ENCODE measurements at regions not wholly inside any gene's neighbourhood (a gene's known extent, or its start where the extent isn't known, plus 50 kb on each side); places are given as distances from the start of the nearest gene placed in this dataset.

- DNase-seq, result no peak
Measured at GRCh38 chr5:12467799-12468198, 563.6 kb upstream of the CTNND2 start.

DNA sequence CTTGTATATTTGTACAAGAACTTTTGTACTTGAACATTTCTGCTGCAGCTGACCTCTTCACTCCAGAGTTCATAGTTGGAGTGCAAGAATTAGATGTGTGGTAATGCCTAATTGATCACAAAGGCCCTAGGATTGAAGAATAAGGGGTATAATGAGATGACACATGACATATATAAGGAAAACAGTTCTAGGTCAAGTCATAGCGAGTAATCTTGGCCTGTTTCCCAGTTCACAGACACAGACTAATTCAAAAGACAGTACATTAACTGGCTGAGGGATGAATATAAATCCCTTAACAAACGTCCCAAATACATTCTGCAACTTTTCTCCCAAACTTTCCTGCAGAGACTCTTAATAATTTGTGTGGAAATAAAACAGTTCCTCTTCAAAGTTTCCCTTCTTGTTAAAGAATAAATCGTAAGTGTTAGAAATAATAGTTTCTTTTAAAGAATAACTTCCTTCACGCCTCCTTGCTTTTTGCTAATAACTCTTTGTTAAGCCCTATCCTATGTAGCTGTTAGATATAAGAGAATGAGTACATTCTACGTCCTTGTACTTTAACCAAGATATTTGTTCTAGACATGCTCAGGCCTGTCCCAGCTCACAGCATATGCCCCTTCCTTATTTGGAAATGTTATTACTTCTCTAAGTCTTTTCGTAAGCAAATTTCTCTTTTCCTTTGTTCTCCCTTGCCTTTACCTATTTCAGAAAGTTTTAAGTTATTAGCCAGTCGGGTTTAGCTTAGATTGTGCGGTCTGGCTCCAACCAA, 556.4 kb upstream of the CTNND2 start:
- DNase-seq, result no peak

DNA sequence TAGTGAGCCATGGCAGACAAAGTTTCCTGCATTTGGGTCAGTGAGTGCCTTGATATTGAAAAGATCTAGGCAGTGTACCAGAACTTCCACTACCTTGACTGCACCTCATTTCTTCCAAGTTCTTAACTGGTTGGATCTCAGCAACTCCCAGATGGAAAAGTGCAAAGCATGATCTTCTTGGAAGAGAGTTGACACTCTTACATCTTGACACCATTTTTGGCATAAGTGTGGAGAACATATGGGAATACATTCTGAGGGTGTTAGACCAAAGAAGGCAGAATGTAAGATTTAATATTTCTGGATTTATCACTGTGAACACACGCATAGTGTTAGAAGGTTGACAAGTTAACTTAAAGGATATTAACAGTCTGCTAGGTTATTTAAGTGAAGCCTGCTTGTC, 555.1 kb upstream of the CTNND2 start:
- DNase-seq, result no peak

DNA sequence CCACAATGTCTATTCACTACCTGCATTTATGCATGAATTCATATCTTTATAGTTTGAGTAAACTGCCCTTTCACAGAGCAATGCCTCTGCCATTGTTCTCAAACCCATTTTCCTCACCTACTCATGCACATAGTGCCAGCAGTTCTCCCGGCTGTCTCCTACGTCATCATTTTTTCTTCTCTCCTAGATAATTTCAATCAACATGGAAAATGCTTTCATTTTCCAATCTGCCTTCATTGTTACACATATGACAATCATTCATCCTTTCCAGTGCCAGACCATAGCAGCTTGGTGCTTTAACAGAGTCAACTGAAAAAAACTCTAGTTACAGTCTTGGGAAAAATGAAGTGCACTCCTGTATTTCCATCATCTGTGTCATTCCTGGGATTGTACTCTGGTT, 514.8 kb upstream of the CTNND2 start:
- no peak for DNase-seq

DNA sequence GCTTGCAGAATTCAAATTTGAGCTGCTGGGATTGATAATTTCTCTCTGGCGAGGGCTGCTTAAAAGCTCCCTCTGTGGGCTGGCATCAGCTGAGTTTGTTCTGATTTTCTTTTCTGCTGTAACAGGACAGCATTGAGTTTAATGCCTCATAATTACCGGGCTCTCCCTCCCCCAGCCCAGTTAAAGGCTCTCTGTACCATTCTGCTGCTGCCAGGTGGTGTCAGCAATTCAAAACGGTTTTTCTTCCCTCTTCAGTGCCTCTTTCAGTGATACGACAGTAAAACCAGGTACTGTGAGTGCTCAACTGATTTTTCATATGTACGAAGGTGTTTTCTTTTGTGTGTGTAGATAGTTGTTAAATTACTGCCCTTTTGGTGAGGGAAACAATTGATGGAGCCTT, 509.3 kb upstream of the CTNND2 start:
- no peak for DNase-seq

DNA sequence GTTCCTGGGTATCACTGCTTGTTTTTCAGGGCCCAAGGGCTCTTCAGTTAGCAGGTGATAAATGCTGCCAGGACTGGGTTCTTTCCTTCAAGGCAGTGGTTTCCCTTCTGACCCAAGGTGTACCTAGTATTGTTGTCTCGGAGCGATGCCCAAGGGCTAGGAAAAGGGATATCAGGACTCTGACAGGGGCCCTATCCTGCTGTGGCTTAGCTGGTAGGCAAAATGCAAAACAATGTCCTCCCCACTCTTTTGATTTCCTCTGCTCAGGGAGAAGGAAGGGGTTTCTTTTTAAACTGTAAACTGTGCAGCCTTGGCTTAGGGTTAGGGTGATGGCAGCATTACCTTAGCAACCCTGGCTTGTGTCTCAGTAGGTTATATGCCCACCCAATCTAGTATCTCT, 508.8 kb upstream of the CTNND2 start:
- DNase-seq, result no peak

GRCh38 chr5:12399868-12400267, 495.6 kb upstream of the CTNND2 start:
- DNase-seq, result no peak

GRCh38 chr5:12392246-12392645, 488.0 kb upstream of the CTNND2 start:
- DNase-seq, result no peak

DNA sequence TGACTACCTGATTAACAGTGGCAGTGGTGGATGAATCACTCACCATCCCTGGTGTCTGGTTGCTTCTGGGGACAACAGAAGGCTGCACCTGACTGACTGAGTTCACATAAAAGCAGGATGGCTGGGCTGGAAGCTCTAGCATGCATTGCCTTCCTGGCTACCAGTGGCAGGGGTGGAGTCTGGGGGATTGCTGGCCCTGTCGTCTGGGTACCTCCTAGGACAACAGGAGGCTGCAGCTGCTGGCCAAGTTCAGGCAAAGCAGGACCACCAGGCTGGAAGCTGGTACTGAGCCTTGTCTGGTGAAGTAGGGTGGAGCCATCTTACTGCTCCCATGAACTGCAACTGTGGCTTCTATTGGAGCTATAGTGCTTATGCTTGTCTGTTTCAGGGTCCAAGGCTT, 480.8 kb upstream of the CTNND2 start:
- no peak for DNase-seq

- no peak for DNase-seq
Measured at GRCh38 chr5:12384005-12384404, 479.8 kb upstream of the CTNND2 start.

GRCh38 chr5:12367973-12368372, 463.7 kb upstream of the CTNND2 start:
- DNase-seq, result no peak

DNA sequence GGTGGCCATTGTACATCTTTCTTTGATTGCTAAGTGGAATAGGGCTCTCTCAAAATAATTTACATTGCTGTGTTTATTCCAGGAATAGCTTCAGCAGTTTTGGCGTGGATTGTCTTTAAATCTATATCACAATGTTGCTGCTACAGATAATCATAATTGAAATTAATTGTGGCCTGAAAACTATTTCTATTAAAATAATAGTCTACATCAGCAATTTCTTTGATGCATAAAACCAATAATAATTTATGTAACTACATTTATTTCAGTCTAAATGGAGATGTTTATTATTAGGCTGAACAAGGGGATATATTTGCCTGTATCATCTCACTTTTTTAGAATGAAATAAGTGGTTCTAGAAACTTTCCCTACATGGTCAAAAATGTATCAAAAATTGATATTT, 456.0 kb upstream of the CTNND2 start:
- no peak for DNase-seq

DNA sequence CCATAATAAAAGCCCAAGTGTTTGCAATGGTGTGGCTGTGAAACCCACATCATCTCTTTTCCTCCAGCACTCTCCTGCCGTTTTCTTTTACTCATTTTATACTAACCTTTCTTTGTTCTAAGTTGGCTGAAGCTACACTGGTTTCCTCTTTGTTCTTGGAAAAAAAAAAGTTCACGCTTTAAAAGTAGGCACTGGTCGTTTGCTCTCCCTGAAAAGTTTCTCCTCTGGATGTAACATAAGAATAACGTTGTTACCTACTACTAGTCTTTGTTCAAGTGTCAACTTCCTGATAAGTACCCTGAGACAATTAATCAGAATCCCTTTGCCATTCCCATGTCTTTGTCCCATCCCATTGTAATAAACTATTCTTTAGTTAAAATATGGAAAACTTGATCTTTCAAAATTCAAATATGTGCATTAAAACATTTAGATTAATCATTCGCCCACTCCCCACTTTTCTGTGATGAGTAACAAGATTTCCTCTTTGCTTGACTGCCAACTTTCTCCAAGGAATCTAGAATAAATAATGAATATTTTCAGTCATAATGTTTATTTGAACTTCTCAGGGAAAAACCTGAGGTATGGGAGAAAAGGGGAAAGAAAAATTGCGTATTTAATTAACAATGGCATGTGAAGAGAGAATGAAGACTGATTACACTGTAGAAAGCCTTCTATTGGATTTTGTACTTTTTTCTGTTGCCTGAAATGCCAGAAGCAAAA, 454.3 kb upstream of the CTNND2 start:
- no peak for DNase-seq

DNA sequence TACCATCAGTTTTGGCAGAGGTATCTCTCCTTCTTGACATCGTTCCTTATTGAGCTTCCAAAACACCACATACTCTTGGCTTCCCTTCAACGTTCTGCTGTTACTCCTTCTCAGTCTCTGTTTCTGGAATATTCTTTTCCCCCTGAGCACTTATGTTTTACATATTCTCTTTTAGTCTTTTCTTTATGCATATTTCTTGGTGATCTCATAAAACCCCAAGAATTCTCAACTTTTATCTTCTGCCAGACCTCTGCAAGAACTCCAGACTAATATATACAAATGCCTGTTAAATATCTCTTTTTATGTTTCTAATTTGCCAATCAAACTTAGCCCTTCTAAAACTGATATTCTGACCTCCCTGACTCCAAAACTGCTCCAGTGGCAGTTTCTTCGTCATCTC, 453.4 kb upstream of the CTNND2 start:
- DNase-seq, result no peak

- DNase-seq, result no peak
Measured at GRCh38 chr5:12354686-12355085, 450.4 kb upstream of the CTNND2 start.

DNA sequence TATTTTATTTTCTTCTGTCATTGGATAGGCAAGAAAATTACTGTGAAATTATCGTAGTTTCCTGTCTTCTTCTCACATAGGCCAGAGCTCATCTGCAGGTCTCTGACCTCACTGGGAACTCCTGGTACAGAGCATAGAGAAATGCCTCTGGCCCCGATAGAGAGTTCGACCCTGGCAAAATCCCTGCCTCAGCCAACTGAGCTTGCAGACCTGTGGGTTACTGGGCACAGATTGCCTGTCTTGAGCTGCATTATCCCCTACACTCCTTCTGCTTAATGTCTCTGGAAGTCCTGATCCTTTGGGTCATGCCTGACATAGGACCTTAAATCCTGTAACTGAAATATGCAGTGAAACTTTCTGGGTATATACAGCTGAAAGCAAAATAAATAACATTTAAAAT, 439.3 kb upstream of the CTNND2 start:
- no peak for DNase-seq

GRCh38 chr5:12335938-12336337, 431.7 kb upstream of the CTNND2 start:
- no peak for DNase-seq

DNA sequence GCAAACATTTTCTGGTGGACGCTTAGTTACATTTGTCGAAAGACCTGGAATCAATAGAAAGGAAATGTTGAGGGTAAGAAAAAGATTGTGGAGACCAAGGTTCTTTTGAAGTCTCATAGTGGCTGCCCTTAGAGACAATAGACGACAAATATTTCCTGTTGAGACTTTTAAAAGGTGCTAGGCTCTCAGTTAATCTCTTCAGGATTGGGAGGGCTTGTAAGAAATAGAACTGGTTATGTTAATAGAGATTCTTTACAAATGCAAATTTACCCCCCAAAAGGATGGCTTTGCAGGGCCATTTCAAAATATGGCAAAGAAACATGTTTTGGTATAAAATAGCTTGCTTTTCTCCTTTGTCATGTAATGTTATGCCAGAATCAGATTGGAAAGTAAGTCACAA, 428.2 kb upstream of the CTNND2 start:
- no peak for DNase-seq

DNA sequence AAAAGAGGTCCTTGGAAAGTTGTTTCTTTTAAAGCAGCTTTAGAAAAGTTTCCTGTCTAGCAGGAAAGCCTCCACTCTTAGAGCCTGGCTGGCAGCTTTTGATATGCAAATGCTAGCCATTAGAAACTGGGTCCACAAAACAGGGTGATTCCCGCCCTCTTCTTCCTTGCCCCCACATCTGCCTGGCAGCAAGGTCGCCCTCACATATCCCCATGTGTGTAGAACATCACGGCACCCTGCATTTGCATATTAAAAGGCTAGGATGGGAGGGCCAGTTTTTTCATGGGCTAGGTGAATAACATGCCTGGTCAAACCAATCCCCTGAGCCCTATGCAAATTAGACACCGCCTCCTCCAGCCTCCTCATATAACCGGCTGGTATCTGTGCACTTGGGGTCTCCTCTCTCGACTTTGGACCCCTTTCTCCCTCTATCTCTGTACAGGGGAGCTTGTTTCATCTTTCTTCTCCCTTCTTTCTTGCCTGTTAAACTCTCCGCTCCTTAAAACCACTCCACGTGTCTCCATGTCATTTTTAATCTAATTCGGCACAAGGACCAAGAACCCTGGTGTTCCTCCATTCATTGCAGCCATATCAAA, 426.8 kb upstream of the CTNND2 start:
- no peak for DNase-seq

DNA sequence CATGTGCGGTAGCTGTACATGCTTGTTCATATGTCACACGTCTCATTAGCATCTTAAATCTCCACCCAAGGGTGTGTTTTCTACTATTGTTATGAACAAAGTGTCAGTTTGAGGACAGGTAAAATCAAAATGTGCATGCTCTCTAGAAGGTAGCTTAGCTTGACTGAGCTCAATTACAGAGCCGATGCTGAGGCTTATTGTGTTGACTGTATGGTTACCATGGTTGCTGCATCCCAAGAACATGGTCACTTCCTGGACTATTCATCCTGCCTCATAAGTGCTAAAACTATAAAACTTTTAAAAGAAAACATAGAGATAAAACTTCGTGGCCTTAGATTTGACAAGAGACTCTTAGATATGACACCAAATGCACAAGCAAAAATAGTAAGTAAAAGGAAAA, 426.1 kb upstream of the CTNND2 start:
- DNase-seq, result no peak

DNA sequence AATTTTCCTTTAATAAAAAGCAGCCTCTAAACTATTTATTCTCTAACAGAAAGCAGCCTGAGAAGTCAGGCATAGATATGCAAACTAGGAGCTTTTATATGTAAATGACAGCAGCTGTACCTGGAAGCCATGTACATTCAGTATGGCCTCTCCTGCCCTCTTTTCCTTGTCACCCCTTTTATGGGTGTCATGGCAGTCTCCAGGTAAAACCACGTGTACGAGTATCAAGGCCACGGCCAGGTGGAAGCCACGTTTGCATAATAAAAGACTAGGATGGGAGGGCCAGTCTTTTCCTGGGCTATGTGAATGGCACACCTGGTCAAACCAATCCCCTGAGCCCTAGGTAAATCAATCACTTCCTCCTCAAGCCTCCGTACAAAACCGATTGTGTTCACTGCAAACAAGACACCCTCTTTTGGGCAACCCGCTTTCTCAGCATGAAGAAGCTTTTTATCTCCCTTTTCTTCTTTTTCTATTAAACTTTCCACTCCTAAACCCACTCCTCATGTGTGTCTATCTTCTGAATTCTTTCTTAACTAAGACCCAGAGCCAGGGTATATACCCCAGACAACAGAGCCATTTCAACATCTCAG, 419.5 kb upstream of the CTNND2 start:
- no peak for DNase-seq

- DNase-seq, result no peak
Measured at GRCh38 chr5:12322042-12322441, 417.8 kb upstream of the CTNND2 start.

GRCh38 chr5:12320331-12320730, 416.1 kb upstream of the CTNND2 start:
- no peak for DNase-seq

DNA sequence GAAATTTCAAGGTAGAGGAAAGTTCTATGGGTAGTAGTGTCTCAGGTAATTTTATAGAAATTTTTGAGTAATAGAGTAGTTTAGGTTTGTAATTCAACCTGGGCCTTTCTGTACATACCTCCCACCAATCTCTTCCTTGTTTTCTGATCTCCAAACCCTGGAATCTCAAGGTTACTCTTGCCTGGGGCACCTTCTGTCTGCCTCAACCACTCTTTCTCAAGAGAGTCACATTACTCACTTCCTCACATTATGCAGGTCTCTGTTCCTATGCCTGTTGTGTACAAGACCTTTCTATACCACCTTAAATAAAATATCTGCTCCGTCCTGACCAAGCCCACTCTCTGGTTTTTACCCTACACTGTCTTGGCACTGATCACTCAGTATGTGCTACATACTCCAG, 412.6 kb upstream of the CTNND2 start:
- no peak for DNase-seq

Data from NCI-H510A treated with DMSO at 0.1 percent for 48 hours (cell line).